ENCODE measurements at regions not wholly inside any gene's neighbourhood (a gene's known extent, or its start where the extent isn't known, plus 50 kb on each side); places are given as distances from the start of the nearest gene placed in this dataset.

DNA sequence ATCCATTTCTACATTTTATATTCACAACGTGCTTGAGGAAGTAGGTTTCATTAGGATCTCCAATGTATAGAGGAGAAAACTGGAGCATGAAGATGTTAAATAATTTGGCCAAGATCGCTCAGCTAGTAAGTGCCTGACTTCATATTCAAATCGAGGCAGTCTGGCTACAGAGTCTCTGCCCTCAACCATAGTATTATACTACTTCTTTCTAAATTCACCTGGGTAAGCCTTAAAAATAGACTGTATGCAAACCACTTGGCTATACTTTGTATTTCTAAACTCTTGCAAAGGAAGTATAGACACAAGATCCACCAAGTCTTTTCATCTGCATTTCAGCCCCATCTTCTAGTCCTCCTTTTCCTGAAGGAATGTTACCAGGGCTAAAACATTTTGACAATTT, 232.0 kb downstream of the PLK2 start:
- no peak for DNase-seq (ENCODE audit: low read depth)
- no peak overlapping the region for H3K4me3 ChIP-seq (ENCODE audit: low read depth, low read length)
- H3K27me3 ChIP-seq (ENCODE audit: control insufficient read depth, insufficient read depth, low read length) = no peaks in the 10 kb centered on the region
- H3K36me3 ChIP-seq (ENCODE audit: control insufficient read depth, insufficient read depth, low read length) = no peaks in the 10 kb centered on the region
- TF ChIP-seq, protein P1, sequence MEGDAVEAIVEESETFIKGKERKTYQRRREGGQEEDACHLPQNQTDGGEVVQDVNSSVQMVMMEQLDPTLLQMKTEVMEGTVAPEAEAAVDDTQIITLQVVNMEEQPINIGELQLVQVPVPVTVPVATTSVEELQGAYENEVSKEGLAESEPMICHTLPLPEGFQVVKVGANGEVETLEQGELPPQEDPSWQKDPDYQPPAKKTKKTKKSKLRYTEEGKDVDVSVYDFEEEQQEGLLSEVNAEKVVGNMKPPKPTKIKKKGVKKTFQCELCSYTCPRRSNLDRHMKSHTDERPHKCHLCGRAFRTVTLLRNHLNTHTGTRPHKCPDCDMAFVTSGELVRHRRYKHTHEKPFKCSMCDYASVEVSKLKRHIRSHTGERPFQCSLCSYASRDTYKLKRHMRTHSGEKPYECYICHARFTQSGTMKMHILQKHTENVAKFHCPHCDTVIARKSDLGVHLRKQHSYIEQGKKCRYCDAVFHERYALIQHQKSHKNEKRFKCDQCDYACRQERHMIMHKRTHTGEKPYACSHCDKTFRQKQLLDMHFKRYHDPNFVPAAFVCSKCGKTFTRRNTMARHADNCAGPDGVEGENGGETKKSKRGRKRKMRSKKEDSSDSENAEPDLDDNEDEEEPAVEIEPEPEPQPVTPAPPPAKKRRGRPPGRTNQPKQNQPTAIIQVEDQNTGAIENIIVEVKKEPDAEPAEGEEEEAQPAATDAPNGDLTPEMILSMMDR (IDR thresholded peaks at IDR 0.05; ENCODE audit: insufficient read depth, low read length, poor library complexity, severe bottlenecking) = no peak

DNA sequence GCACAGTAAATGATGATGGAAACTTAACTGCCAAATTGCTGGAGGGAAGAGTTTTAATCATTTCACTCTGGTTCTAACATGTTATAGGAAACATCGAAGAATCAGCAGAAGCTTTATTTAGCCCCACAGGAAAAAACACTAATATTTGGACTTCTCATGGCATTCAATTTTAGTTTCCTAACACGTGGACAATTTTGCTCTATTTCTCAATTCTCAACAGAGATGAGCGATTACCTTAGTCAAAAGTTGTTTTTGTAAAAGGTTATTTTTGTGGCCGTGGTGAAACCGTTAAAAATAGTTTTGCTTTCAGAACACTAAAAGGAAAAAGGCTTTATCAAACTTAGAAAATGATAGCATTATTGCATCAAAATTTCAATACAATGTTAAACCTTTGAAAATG, 235.2 kb downstream of the PLK2 start:
- Histone ChIP-seq H3K27me3 (ENCODE audit: control insufficient read depth, insufficient read depth, low read length) (no peaks in the 10 kb centered on the region), H3K4me3 (ENCODE audit: low read depth, low read length) (no peak overlapping the region), H3K36me3 (ENCODE audit: control insufficient read depth, insufficient read depth, low read length) (no peaks in the 10 kb centered on the region)
- TF ChIP-seq, protein P1 (IDR thresholded peaks at IDR 0.05; ENCODE audit: insufficient read depth, low read length, poor library complexity, severe bottlenecking) = no peak
- DNase-seq (ENCODE audit: low read depth) = no peak

- Histone ChIP-seq H3K27me3 (ENCODE audit: control insufficient read depth, insufficient read depth, low read length) (no peaks in the 10 kb centered on the region), H3K4me3 (ENCODE audit: low read depth, low read length) (no peak overlapping the region), H3K36me3 (ENCODE audit: control insufficient read depth, insufficient read depth, low read length) (no peaks in the 10 kb centered on the region)
- DNase-seq (ENCODE audit: low read depth) = no peak
- TF ChIP-seq, protein P1 (IDR thresholded peaks at IDR 0.05; ENCODE audit: insufficient read depth, low read length, poor library complexity, severe bottlenecking) = no peak
Measured at GRCh38 chr5:58224221-58224620, 235.7 kb downstream of the PLK2 start.

- DNase-seq (ENCODE audit: low read depth) = no peak
- Histone ChIP-seq H3K27me3 (ENCODE audit: control insufficient read depth, insufficient read depth, low read length) (no peaks in the 10 kb centered on the region), H3K4me3 (ENCODE audit: low read depth, low read length) (no peak overlapping the region), H3K36me3 (ENCODE audit: control insufficient read depth, insufficient read depth, low read length) (no peaks in the 10 kb centered on the region)
- TF ChIP-seq, protein P1 (IDR thresholded peaks at IDR 0.05; ENCODE audit: insufficient read depth, low read length, poor library complexity, severe bottlenecking) = no peak
Measured at GRCh38 chr5:58215364-58215763, 244.5 kb downstream of the PLK2 start.

GRCh38 chr5:58211441-58211840, 248.4 kb downstream of the PLK2 start:
- H3K4me3 ChIP-seq (ENCODE audit: low read depth, low read length) = no peak overlapping the region
- H3K36me3 ChIP-seq (ENCODE audit: control insufficient read depth, insufficient read depth, low read length) = no peaks in the 10 kb centered on the region
- no peak for DNase-seq (ENCODE audit: low read depth)
- H3K27me3 ChIP-seq (ENCODE audit: control insufficient read depth, insufficient read depth, low read length) = no peaks in the 10 kb centered on the region
- TF ChIP-seq, protein P1 (IDR thresholded peaks at IDR 0.05; ENCODE audit: insufficient read depth, low read length, poor library complexity, severe bottlenecking) = no peak

GRCh38 chr5:58208674-58209073, 251.2 kb downstream of the PLK2 start:
- no peak overlapping the region for H3K4me3 ChIP-seq (ENCODE audit: low read depth, low read length)
- H3K27me3 ChIP-seq (ENCODE audit: control insufficient read depth, insufficient read depth, low read length) = no peaks in the 10 kb centered on the region
- TF ChIP-seq, protein P1 (IDR thresholded peaks at IDR 0.05; ENCODE audit: insufficient read depth, low read length, poor library complexity, severe bottlenecking) = no peak
- no peak for DNase-seq (ENCODE audit: low read depth)
- no peaks in the 10 kb centered on the region for H3K36me3 ChIP-seq (ENCODE audit: control insufficient read depth, insufficient read depth, low read length)
